GM12878 (cell line): ENCODE measurements at regions not wholly inside any gene's neighbourhood (a gene's known extent, or its start where the extent isn't known, plus 50 kb on each side); places are given as distances from the start of the nearest gene placed in this dataset.

ENCODE experiments used
- ATAC-seq: fragments of 200-7000 bp; cut with Tn5 transposase; 3 replicates; pipeline ENCODE4 v1.9.1; 2020; ENCODE audit warnings: mild to moderate bottlenecking, moderate library complexity
- BruUV-seq: library from RNA; stranded (reverse); fragments of 400-500 nt; replicated peaks from 2 replicates; lab custom pipeline; 2021; lab: Mats Ljungman, UMichigan
- CTCF ChIA-PET: fragments of 300-600 bp; sonication (Branson Sonifier 250); formaldehyde crosslinking; extraction: SDS; loops from one replicate; lab custom pipeline; 2021; ENCODE audit warnings: inconsistent platforms; lab: Yijun Ruan, JAX
- POLR2A ChIA-PET: fragments of 350-600 bp; formaldehyde crosslinking; extraction: SDS; loops from one replicate; lab custom pipeline; 2021; ENCODE audit warnings: inconsistent platforms; lab: Charles Lee
- RAD21 ChIA-PET: fragments of 300-600 bp; sonication (Branson Sonifier 250); formaldehyde crosslinking; loops from one replicate; lab custom pipeline; 2023; ENCODE audit warnings: antibody characterized with exemption; ENCODE audit not compliant: unreplicated experiment; lab: Charles Lee
- SMC1A ChIA-PET: fragments of 300-600 bp; sonication (Branson Sonifier 250); formaldehyde crosslinking; loops from one replicate; lab custom pipeline; 2023; ENCODE audit not compliant: unreplicated experiment, uncharacterized antibody; lab: Charles Lee
- DNase-seq: peaks from one replicate; pipeline ENCODE4 v3.0.0-alpha.2; 2011; ENCODE audit warnings: low read depth, low spot score
- FAIRE-seq: peaks from 3 replicates; lab custom pipeline; 2011; peaks lifted over from hg19 to GRCh38; lab: Jason Lieb, UNC
- H2AFZ ChIP-seq: 2 replicates; pipeline ENCODE4 v1.6.0; 2011; ENCODE audit warnings: low read depth, low read length, control low read depth; ENCODE audit not compliant: control insufficient read depth
- H3K27ac ChIP-seq: 2 replicates; pipeline ENCODE4 v1.5.1; 2011; ENCODE audit warnings: control low read depth; ENCODE audit not compliant: control insufficient read depth, insufficient read depth
- H3K27me3 ChIP-seq, 2 experiments: replicated peaks in 1 of 2; 2 replicates each; pipeline versions ENCODE4 v1.6.0 to v1.6.1; 2011; ENCODE audit warnings: low read length in 1 of 2; ENCODE audit not compliant: control insufficient read depth in 2 of 2, insufficient read depth in 2 of 2
- H3K36me3 ChIP-seq, 2 experiments: 2 replicates each; pipeline ENCODE4 v1.5.1; 2011; ENCODE audit warnings: low read length in 1 of 2; ENCODE audit not compliant: control insufficient read depth in 2 of 2, insufficient read depth in 2 of 2
- H3K4me1 ChIP-seq: 2 replicates; pipeline ENCODE4 v1.6.1; 2011; ENCODE audit warnings: mild to moderate bottlenecking, low read length, moderate library complexity, mixed read lengths; ENCODE audit not compliant: control insufficient read depth, insufficient read depth
- H3K4me2 ChIP-seq: 2 replicates; pipeline ENCODE4 v1.6.0; 2011; ENCODE audit warnings: control low read depth; ENCODE audit not compliant: control insufficient read depth, insufficient read depth
- H3K4me3 ChIP-seq: fragments of 200-600 bp; sonication (generic); 2 replicates; pipeline ENCODE4 v1.5.1; 2016
- H3K79me2 ChIP-seq: 2 replicates; pipeline ENCODE4 v1.6.0; 2011; ENCODE audit warnings: low read length; ENCODE audit not compliant: control insufficient read depth, insufficient read depth
- H3K9ac ChIP-seq: 2 replicates; pipeline ENCODE4 v1.8.0; 2011; ENCODE audit warnings: low read length, control low read depth, mixed read lengths; ENCODE audit not compliant: control insufficient read depth, insufficient read depth
- H3K9me3 ChIP-seq: replicated peaks from 3 replicates; pipeline ENCODE4 v1.5.1; 2011; ENCODE audit warnings: mild to moderate bottlenecking, low read length; ENCODE audit not compliant: control insufficient read depth, insufficient read depth
- H4K20me1 ChIP-seq: 2 replicates; pipeline ENCODE4 v1.6.0; 2011; ENCODE audit not compliant: control insufficient read depth, insufficient read depth
- BCL11A ChIP-seq: IDR thresholded peaks from 2 replicates; pipeline ENCODE4 v1.6.1; 2011; ENCODE audit warnings: low read depth, low read length
- CBX3 ChIP-seq: fragments of 200-600 bp; sonication (generic); IDR thresholded peaks from 2 replicates; pipeline ENCODE4 v1.6.1; 2016; ENCODE audit warnings: low read depth, borderline replicate concordance
- CEBPZ ChIP-seq: fragments of 150-350 bp; IDR thresholded peaks from 2 replicates; pipeline ENCODE4 v1.6.1; 2016; ENCODE audit warnings: low read depth, low read length
- CREM ChIP-seq: IDR thresholded peaks from 2 replicates; pipeline ENCODE4 v1.6.1; 2014; ENCODE audit warnings: antibody characterized with exemption, low read depth
- CUX1 ChIP-seq: IDR thresholded peaks from 2 replicates; pipeline ENCODE4 v1.6.1; 2012; ENCODE audit warnings: improper control_type of control experiment, low read depth, low read length; ENCODE audit not compliant: insufficient replicate concordance
- EGR1 ChIP-seq, 2 experiments: IDR thresholded peaks; 1 replicate in 1 of 2; 2 replicates in 1 of 2; pipeline ENCODE4 v1.6.1; 2011 to 2012; ENCODE audit warnings: low read depth in 2 of 2, low read length in 2 of 2, borderline replicate concordance in 1 of 2, mild to moderate bottlenecking in 1 of 2, moderate library complexity in 1 of 2
- ESRRA ChIP-seq: IDR thresholded peaks from 2 replicates; pipeline ENCODE4 v1.6.1; 2012; ENCODE audit warnings: mild to moderate bottlenecking, low read length, improper control_type of control experiment
- FOXM1 ChIP-seq: IDR thresholded peaks from 2 replicates; pipeline ENCODE4 v1.6.1; 2012; ENCODE audit warnings: low read depth, mild to moderate bottlenecking, inconsistent platforms, low read length, moderate library complexity
- PAX8 ChIP-seq: fragments of 450-650 bp; IDR thresholded peaks from 2 replicates; pipeline ENCODE4 v1.6.1; 2017; ENCODE audit warnings: mild to moderate bottlenecking, moderate library complexity
- RELA ChIP-seq: fragments of 450-650 bp; IDR thresholded peaks from 2 replicates; pipeline ENCODE4 v1.8.0; 2014; ENCODE audit warnings: borderline replicate concordance; ENCODE audit not compliant: partially characterized antibody
- RFX5 ChIP-seq: IDR thresholded peaks from 2 replicates; pipeline ENCODE4 v1.6.1; 2011; ENCODE audit warnings: low read depth, low read length, improper control_type of control experiment
- SKIL ChIP-seq: fragments of 450-650 bp; IDR thresholded peaks from 2 replicates; pipeline ENCODE4 v1.6.1; 2017; ENCODE audit warnings: mild to moderate bottlenecking, low read depth, inconsistent platforms; ENCODE audit not compliant: poor library complexity, severe bottlenecking
- SRF ChIP-seq, 2 experiments: IDR thresholded peaks; 2 replicates each; pipeline ENCODE4 v1.6.1; 2011; ENCODE audit warnings: low read depth in 2 of 2, low read length in 2 of 2, mild to moderate bottlenecking in 1 of 2, moderate library complexity in 1 of 2
- ZNF24 ChIP-seq: fragments of 450-650 bp; IDR thresholded peaks from 2 replicates; pipeline ENCODE4 v1.6.1; 2017; ENCODE audit warnings: antibody characterized with exemption, mild to moderate bottlenecking
- WGBS: methylation state at CpG from one replicate; pipeline ENCODE4 v1.1.6; 2016; ENCODE audit warnings: low lambda C conversion rate; ENCODE audit not compliant: insufficient replicate concordance, insufficient coverage; ENCODE audit errors: missing lambda C conversion rate; 5-methylcytosine and 5-hydroxymethylcytosine counted together
- in situ Hi-C: fragments of 300-500 bp; cut with MboI; formaldehyde crosslinking; loops from 9 replicates; pipeline ENCODE4 v1.14.3; 2018; ENCODE audit warnings: mixed read lengths
- intact Hi-C: fragments of 100-400 bp; cut with micrococcal nuclease; formaldehyde crosslinking; loops from one replicate; pipeline ENCODE4 v1.14.2; 2022; ENCODE audit not compliant: unreplicated experiment

GRCh38 chr7:1369916-1370657 is 89.2 kb downstream of the MICALL2 start:
- ChIA-PET POLR2A (no interaction called here), CTCF (no interaction called here), SMC1A (no interaction called here), RAD21 (no interaction called here)
- Histone ChIP-seq H3K79me2 (no peaks in the 10 kb centered on the region), H3K27ac (no peak overlapping the region), H3K9me3 (no peaks in the 10 kb centered on the region; the same call in 2 of the 3 replicates), H3K36me3 (no peaks in the 10 kb centered on the region), H3K27me3 (0 out of 4 replicates have a peak, but pooled peaks cover 0 to 3% of the 10 kb centered on the region in 2 experiments), H3K4me3 (no peak overlapping the region), H3K4me1 (no peaks in the 10 kb centered on the region), H3K4me2 (no peak overlapping the region), H3K9ac (no peak overlapping the region), H2AFZ (no peak overlapping the region), H4K20me1 (no peaks in the 10 kb centered on the region)
- no TSS peak for BruUV-seq
- 34% methylated on average over 12 of the region's 14 CpGs for WGBS
- DNase-seq = no peak
- no peak for ATAC-seq
- FAIRE-seq = no peak
- in situ Hi-C loops (no loop called here), intact Hi-C loops (no loop called here)
- TF ChIP-seq PAX8 (no peak), ZNF24 (no peak), CEBPZ (no peak), EGR1 (IDR thresholded peaks at IDR 0.05; ENCODE audit: borderline replicate concordance in 1 of 2, low read depth in 2 of 2, low read length in 2 of 2) (no peak), CBX3 (no peak), SRF (IDR thresholded peaks at IDR 0.05; ENCODE audit: low read depth in 2 of 2, low read length in 2 of 2) (no peak), RFX5 (no peak), ESRRA (no peak), RELA (no peak), BCL11A (no peak), CUX1 (no peak), SKIL (no peak), CREM (no peak), FOXM1 (no peak)
